Activated naive CD4-positive, alpha-beta T cell treated with anti-CD3 and anti-CD28 coated beads, Interleukin-2, amount 10 ng/mL, durations not matched to agents 7 days and 5 days (primary cell): ENCODE measurements at regions not wholly inside any gene's neighbourhood (a gene's known extent, or its start where the extent isn't known, plus 50 kb on each side); places are given as distances from the start of the nearest gene placed in this dataset.
"Not testable (repeated sequence)": the region's sequence is repeated elsewhere in the genome, so short reads cannot be mapped to it uniquely, and the experiment has no call there.

Experiments
- CTCF ChIA-PET: fragments of 350-600 bp; sonication (Branson Sonifier 250); formaldehyde crosslinking; loops from one replicate; lab custom pipeline; 2021; ENCODE audit warnings: antibody characterized with exemption; lab: Charles Lee
- DNase-seq: peaks from one replicate; pipeline ENCODE4 v3.0.0-alpha.2; 2020
- H3K27ac Mint-ChIP-seq: one replicate; pipeline ENCODE4 v1.8.0; 2021; ENCODE audit warnings: mild to moderate bottlenecking, moderate library complexity, mixed read lengths
- H3K27me3 Mint-ChIP-seq: one replicate; pipeline ENCODE4 v1.8.0; 2021; ENCODE audit warnings: mild to moderate bottlenecking, mixed read lengths
- H3K36me3 Mint-ChIP-seq: one replicate; pipeline ENCODE4 v1.8.0; 2021; ENCODE audit warnings: mixed read lengths
- H3K4me1 Mint-ChIP-seq: one replicate; pipeline ENCODE4 v1.8.0; 2021; ENCODE audit warnings: mixed read lengths
- H3K4me3 Mint-ChIP-seq: one replicate; pipeline ENCODE4 v1.8.0; 2021; ENCODE audit warnings: mild to moderate bottlenecking, moderate library complexity, mixed read lengths
- H3K9me3 Mint-ChIP-seq: one replicate; pipeline ENCODE4 v1.8.0; 2021; ENCODE audit warnings: mixed read lengths

GRCh38 chr15:35695003-35695402 is 149.0 kb upstream of the DPH6 start:
- no peaks in the 10 kb centered on the region for H3K36me3 Mint-ChIP-seq
- H3K27ac Mint-ChIP-seq: no peak overlapping the region

GRCh38 chr15:35696767-35697231 is 150.8 kb upstream of the DPH6 start:
- CTCF ChIA-PET: no interaction called here
- H3K27ac Mint-ChIP-seq: no peak overlapping the region
- no peaks in the 10 kb centered on the region for H3K36me3 Mint-ChIP-seq
- no peaks in the 10 kb centered on the region for H3K9me3 Mint-ChIP-seq
- DNase-seq: no peak
- H3K4me1 Mint-ChIP-seq: no peaks in the 10 kb centered on the region
- H3K27me3 Mint-ChIP-seq: no peaks in the 10 kb centered on the region
- H3K4me3 Mint-ChIP-seq: no peak overlapping the region

More at GRCh38 chr15:35695003-35695402, 149.0 kb upstream of the DPH6 start:
- no peaks in the 10 kb centered on the region for H3K9me3 Mint-ChIP-seq
- H3K27me3 Mint-ChIP-seq: no peaks in the 10 kb centered on the region
- no peak overlapping the region for H3K4me3 Mint-ChIP-seq
- H3K4me1 Mint-ChIP-seq: no peaks in the 10 kb centered on the region
- no peak for DNase-seq
- CTCF ChIA-PET: no interaction called here

- no peak overlapping the region for H3K4me3 Mint-ChIP-seq
- H3K27ac Mint-ChIP-seq: no peak overlapping the region
- no peak for DNase-seq
- H3K36me3 Mint-ChIP-seq: no peaks in the 10 kb centered on the region
- H3K4me1 Mint-ChIP-seq: no peaks in the 10 kb centered on the region
- CTCF ChIA-PET: no interaction called here
- H3K9me3 Mint-ChIP-seq: no peaks in the 10 kb centered on the region
- H3K27me3 Mint-ChIP-seq: no peaks in the 10 kb centered on the region
These were observed 151.8 kb upstream of the DPH6 start for GRCh38 chr15:35697549-35698299.

- no peak overlapping the region for H3K27ac Mint-ChIP-seq
- CTCF ChIA-PET: no interaction called here
- DNase-seq: no peak
- H3K36me3 Mint-ChIP-seq: no peaks in the 10 kb centered on the region
- no peaks in the 10 kb centered on the region for H3K9me3 Mint-ChIP-seq
- H3K27me3 Mint-ChIP-seq: no peaks in the 10 kb centered on the region
- no peaks in the 10 kb centered on the region for H3K4me1 Mint-ChIP-seq
- H3K4me3 Mint-ChIP-seq: no peak overlapping the region
These were observed 152.4 kb upstream of the DPH6 start for GRCh38 chr15:35698331-35698730.

GRCh38 chr15:35698966-35699575 is 153.1 kb upstream of the DPH6 start:
- DNase-seq: no peak
- no peak overlapping the region for H3K4me3 Mint-ChIP-seq
- no peaks in the 10 kb centered on the region for H3K36me3 Mint-ChIP-seq
- no peaks in the 10 kb centered on the region for H3K4me1 Mint-ChIP-seq
- CTCF ChIA-PET: no interaction called here
- no peaks in the 10 kb centered on the region for H3K27me3 Mint-ChIP-seq
- H3K9me3 Mint-ChIP-seq: no peaks in the 10 kb centered on the region
- H3K27ac Mint-ChIP-seq: no peak overlapping the region

- H3K36me3 Mint-ChIP-seq, H3K4me3 Mint-ChIP-seq, H3K27ac Mint-ChIP-seq, H3K4me1 Mint-ChIP-seq, H3K9me3 Mint-ChIP-seq, H3K27me3 Mint-ChIP-seq, CTCF ChIA-PET, DNase-seq: not testable (repeated sequence)
These were observed 154.2 kb upstream of the DPH6 start for GRCh38 chr15:35700091-35700593.

GRCh38 chr15:35701402-35702046 is 155.6 kb upstream of the DPH6 start:
- DNase-seq: no peak
- Mint-ChIP-seq H3K36me3 (no peaks in the 10 kb centered on the region), H3K27ac (no peak overlapping the region), H3K4me1 (no peaks in the 10 kb centered on the region), H3K9me3 (no peaks in the 10 kb centered on the region), H3K4me3 (no peak overlapping the region), H3K27me3 (no peaks in the 10 kb centered on the region)
- CTCF ChIA-PET: no interaction called here

GRCh38 chr15:35702946-35703495 is 157.1 kb upstream of the DPH6 start:
- CTCF ChIA-PET: no interaction called here
- H3K4me3 Mint-ChIP-seq: no peak overlapping the region
- H3K27me3 Mint-ChIP-seq: no peaks in the 10 kb centered on the region
- H3K36me3 Mint-ChIP-seq: no peaks in the 10 kb centered on the region
- H3K9me3 Mint-ChIP-seq: no peaks in the 10 kb centered on the region
- no peaks in the 10 kb centered on the region for H3K4me1 Mint-ChIP-seq
- no peak overlapping the region for H3K27ac Mint-ChIP-seq
- DNase-seq: no peak

GRCh38 chr15:35705030-35705883 is 159.3 kb upstream of the DPH6 start:
- no peak for DNase-seq
- no peaks in the 10 kb centered on the region for H3K36me3 Mint-ChIP-seq
- H3K4me1 Mint-ChIP-seq: no peaks in the 10 kb centered on the region
- CTCF ChIA-PET: interaction anchor here (0.6 kb wide), 1 partner anchor 1593 kb away, joined by 4 read pairs; no protein-coding TSS in a partner anchor
- no peak overlapping the region for H3K4me3 Mint-ChIP-seq
- no peaks in the 10 kb centered on the region for H3K9me3 Mint-ChIP-seq
- H3K27ac Mint-ChIP-seq: no peak overlapping the region
- H3K27me3 Mint-ChIP-seq: no peaks in the 10 kb centered on the region

GRCh38 chr15:35705884-35706585 is 160.1 kb upstream of the DPH6 start:
- Mint-ChIP-seq H3K4me1 (no peaks in the 10 kb centered on the region), H3K27me3 (no peaks in the 10 kb centered on the region), H3K9me3 (no peaks in the 10 kb centered on the region), H3K4me3 (no peak overlapping the region), H3K36me3 (no peaks in the 10 kb centered on the region), H3K27ac (no peak overlapping the region)
- DNase-seq: no peak
- CTCF ChIA-PET: interaction anchor here (0.6 kb wide), 1 partner anchor 1594 kb away, joined by 4 read pairs; no protein-coding TSS in a partner anchor

GRCh38 chr15:35712956-35713355 is 167.0 kb upstream of the DPH6 start:
- H3K27me3 Mint-ChIP-seq: no peaks in the 10 kb centered on the region
- no peak overlapping the region for H3K4me3 Mint-ChIP-seq
- H3K36me3 Mint-ChIP-seq: no peaks in the 10 kb centered on the region
- no peak for DNase-seq
- no peaks in the 10 kb centered on the region for H3K9me3 Mint-ChIP-seq
- CTCF ChIA-PET: no interaction called here
- no peaks in the 10 kb centered on the region for H3K4me1 Mint-ChIP-seq
- H3K27ac Mint-ChIP-seq: no peak overlapping the region

- no peaks in the 10 kb centered on the region for H3K9me3 Mint-ChIP-seq
- CTCF ChIA-PET: no interaction called here
- H3K27me3 Mint-ChIP-seq: no peaks in the 10 kb centered on the region
- no peak for DNase-seq
- no peaks in the 10 kb centered on the region for H3K4me1 Mint-ChIP-seq
- H3K27ac Mint-ChIP-seq: no peak overlapping the region
- H3K36me3 Mint-ChIP-seq: no peaks in the 10 kb centered on the region
- H3K4me3 Mint-ChIP-seq: no peak overlapping the region
These were observed 167.8 kb upstream of the DPH6 start for GRCh38 chr15:35713733-35714132.

- H3K27me3 Mint-ChIP-seq: no peaks in the 10 kb centered on the region
- H3K36me3 Mint-ChIP-seq: no peaks in the 10 kb centered on the region
- DNase-seq: no peak
- no peak overlapping the region for H3K4me3 Mint-ChIP-seq
- CTCF ChIA-PET: no interaction called here
- no peaks in the 10 kb centered on the region for H3K4me1 Mint-ChIP-seq
- no peaks in the 10 kb centered on the region for H3K9me3 Mint-ChIP-seq
- no peak overlapping the region for H3K27ac Mint-ChIP-seq
These were observed 171.8 kb upstream of the DPH6 start for GRCh38 chr15:35717721-35718120.
